Activated CD8-positive, alpha-beta memory T cell treated with anti-CD3 and anti-CD28 coated beads, Interleukin-2, amount 50 U/mL, for 48 hours (primary cell): ENCODE measurements at regions not wholly inside any gene's neighbourhood (a gene's known extent, or its start where the extent isn't known, plus 50 kb on each side); places are given as distances from the start of the nearest gene placed in this dataset.

ENCODE experiments used
- DNase-seq: peaks from one replicate; pipeline ENCODE4 v3.0.0-alpha.2; 2020

DNA sequence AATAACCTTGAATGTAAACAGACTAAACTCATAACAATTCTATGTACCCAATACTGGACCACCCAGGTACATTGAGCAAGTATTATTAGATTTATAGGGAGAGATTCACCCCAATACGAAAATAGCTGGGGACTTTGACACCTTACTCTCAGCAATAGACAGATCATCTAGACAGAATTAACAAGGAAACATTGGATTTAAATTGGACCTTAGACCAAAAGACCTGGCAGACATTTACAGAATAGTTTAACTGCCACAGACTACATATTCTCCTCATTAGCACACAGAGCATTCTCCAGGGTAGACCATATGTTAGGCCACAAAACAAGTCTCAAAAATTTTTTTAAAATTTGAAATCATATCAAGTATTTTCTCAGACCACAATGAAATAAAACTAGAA lies 397.4 kb downstream of the PIK3R1 start:
- no peak for DNase-seq

DNA sequence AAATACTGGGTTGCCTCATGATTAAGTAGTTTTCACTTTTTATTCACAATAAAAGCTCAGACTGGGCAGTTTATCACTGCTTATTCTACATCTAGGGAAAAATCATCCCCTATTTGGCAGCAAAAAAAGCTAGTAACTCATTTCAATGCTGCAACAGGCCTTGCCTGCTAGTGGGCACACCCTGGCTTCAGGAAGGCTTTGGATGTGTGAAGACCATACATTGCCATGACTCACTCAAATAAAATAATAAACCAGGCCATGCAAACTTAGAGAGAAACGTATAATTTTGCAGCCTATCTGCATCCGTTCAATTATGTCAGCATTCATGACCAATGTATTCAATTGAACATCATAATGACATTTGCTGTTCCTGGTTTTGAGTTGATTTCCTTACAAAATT lies 402.9 kb downstream of the PIK3R1 start:
- DNase-seq, result no peak

DNA sequence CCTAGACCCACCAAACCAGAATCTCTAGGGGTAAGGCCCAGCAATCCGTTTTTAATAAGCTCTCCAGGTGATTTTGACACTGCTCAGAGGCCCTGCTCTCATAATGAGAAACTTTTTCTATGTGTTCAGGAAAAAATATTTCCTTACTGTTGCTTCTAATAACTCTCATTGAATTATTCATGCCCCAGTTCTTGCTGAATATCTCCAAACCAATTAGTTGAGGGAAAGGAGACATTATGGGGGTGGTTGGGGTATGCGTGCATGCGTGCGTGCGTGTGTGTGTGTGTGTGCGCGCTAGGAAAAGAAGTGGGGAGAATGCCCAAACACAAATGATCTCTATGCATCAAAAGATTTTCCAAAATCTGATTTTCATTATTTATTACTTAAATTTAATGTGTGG lies 411.4 kb downstream of the PIK3R1 start:
- no peak for DNase-seq

DNA sequence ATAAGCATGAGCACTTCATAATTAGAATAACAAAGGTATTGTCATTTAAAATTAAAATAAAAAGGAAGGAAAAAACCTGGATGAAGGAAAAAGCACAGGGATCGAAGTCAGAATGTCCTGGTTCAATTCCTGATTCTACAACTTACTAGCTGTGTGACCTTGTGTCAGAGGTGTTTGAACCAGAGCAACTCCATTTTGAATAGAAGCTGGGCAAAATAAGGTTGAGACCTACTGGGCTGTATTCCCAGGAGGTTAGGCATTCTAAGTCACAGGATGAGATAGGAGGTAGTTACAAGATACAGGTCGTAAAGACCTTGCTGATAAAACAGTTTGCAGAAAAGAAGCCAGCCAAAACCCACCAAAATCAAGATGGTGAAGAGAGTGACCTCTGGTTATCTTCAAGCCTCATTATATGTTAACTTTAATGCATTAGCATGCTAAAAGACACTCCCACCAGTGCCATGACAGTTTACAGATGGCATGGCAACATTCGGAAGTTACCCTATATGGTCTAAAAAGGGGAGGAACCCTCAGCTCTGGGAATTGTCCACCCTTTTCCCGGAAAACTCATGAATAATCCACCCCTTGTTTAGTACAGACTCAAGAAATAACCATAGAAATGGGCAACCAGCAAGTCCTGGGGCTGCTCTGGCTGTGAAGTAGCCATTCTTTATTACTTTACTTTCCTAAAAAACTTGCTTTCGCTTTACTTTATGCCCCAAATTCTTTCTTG lies 412.7 kb downstream of the PIK3R1 start:
- DNase-seq, result no peak

DNA sequence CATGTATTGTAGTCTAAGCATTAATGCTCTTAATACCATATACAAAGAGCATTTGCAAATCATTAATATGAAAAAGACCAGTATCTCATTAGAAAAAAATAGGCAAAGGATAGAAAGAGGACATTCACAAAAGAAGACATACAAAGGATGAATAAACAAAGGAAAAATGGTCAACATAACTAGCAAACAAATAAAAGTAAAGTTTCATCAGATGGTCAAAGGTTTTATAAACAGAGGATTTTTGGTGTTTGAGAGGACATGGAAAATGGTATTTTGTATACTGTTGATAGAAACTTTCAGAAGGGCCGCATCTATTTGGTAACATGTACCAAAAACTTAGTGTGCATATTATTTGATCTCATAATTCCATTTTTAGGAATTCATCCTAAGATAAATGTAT lies 414.8 kb downstream of the PIK3R1 start:
- DNase-seq, result no peak

DNA sequence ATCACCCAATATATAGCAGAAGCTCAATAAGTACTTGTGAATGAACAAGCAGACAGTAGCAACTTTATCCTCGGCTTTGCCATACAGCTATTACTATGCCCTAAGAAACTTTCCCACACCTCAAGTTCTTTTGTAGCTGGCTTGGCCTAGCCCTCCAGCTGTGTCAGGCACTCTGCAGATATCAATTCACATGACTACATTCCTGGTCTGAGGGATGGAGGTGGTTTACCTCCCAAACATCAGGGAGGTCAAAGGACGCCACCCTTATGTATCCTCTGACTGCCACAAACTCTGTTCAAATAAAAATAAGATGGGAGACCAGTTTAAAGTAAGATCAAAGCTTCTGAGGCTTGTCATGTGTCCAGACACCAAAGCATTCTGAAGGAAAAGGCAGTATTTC lies 416.3 kb downstream of the PIK3R1 start:
- DNase-seq, result no peak

DNA sequence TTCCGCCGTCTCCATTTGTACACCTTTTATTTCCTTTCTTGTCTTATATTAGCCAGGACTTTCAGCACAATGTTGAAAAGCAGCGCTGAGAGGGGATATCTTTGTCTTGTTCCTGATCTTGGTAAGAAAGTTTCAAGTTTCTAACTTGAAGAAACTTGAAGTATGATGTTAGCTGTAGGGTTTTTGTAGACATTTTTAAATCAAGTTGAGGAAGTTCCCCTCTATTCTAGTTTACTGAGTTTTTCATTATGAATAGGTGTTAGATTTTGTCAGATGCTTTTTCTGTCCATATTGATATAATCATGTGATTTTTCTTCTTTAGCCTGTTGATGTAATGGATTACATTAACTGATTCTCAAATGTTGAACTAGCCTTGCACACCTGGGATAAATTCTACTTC lies 425.7 kb downstream of the PIK3R1 start:
- DNase-seq, result no peak

DNA sequence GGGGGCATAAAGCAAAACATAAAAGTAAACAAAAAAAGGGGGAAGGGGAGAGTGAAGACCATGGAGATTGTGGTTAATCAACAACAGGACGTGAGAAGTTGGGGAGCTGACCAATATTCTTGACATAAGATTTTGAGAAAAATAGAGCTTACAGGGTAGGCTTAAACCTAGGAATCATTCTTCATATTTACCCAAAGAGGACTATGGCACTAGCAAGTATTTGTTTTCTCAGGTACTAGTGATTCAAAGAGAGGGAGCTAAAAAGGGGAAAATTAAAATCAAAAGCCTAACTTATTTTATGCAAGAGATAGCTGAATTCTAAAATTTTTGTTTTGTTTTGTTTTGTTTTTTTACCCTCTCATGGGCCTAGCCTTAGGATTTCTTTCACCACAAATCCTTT lies 427.5 kb downstream of the PIK3R1 start:
- DNase-seq, result no peak

DNA sequence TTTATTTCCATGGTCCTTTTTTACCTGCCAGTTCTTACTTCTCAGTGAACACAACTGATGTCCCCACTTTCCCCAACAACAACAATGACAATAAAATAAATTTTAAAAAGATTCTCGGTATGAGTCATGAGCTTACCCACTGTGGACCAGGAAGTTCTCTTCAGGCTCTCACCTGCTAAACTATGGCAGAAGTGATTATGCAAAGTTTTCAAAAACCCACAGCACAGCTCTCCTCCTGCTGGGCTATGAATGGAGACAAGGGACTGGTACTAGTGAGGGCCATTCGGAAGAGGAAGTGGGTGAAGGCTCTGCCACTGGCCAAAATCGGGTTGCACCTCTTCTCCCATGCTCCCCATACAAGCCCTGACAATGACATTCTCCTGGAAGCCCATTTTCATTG lies 429.4 kb downstream of the PIK3R1 start:
- no peak for DNase-seq

DNA sequence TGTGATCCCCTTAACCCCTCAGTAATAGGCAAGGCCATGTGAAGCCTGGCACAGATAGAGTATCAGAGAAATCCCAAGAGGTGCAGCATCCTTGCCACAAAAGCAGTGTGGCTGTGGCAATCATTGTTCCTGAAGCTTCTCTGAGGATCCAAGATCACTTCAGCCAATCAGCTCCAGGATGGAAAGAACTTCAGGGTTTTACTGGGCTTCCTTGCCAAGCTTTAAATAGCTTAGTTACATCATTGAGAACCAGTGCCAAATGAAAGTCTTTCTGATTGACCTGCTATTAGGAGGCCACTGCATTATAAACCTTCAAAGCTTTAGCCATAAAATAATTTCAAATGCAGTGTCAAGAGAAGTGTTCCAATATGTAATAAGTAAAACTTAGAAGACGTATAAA lies 430.6 kb downstream of the PIK3R1 start:
- no peak for DNase-seq

DNA sequence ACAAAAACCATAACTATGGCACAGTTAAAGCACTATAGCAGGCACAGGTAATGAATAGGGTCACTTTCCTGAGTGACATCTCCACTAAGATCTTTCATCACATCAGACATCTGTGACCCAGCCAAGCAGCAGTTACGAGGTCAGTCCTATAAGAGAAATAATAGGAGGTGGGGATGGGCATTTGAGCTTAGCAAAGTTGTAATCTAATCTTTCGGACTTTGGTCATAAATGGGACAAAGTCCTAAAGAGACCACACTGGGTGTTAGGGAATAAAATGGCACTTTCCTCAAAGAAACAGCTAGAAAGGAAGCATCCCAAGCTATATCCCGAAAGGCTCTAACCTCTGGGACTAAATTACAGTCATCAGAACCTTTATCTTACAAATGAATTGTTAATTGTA lies 432.2 kb downstream of the PIK3R1 start:
- DNase-seq, result no peak

DNA sequence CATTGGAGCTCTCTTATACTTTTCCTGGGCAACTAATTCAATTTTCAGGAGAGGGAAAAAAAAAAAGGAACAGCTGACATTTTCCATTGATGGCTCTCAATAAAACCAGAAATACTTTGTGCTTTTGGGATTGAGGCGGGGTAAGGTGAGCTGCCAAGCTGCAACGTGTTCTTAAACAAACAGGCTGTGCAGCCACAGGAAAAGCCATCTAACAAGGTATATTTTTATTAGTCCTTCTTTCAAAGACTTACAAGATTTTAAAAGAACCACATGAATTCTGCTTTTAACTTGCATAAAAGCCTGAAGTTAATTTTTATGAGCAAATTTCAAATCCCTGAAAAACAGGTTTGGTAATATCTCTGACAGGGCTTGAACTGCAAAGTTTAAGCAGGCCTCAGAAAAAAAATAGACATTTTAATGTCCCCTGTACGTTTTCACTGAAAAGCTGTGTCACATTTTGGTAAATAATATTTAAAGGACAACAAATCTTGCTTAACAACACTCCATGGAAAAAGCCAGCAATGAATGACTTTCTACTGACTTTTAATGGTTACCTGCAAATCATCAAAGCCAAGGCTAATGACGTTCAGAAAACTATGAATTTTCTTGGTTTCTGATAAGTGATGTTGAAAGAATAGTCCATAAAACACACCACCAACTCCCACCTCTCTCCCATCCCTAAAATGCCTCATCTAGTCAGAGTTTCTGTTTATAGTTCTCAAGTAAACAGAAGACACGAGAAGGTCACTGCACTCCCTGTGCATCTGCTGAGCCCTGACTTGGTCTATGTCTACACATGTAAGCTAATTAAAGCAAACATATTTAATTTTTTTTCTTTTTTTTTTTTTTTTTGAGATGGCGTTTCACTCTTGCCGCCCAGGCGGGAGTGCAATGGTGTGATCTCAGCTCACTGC lies 433.6 kb downstream of the PIK3R1 start:
- no peak for DNase-seq

DNA sequence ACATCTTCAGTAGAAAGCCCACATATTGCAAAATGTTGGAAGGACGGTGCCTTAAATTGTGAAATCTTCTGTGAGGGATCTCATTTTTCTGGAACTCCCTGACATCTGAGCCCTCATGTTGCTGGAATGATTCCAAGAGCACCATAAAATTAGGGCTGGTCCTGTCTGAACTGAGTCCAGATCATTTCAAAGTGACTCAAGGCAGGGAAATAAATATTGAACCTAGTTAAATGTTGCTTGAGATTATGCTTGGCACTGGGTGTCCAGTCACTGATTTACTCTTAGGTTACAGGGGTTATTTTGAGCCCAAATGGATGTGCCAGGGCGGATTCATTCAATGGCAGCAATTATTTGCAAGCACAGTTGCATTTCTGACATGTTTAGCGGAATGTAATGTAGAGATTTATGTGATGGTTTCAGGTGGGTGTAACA lies 437.0 kb downstream of the PIK3R1 start:
- DNase-seq, result no peak

DNA sequence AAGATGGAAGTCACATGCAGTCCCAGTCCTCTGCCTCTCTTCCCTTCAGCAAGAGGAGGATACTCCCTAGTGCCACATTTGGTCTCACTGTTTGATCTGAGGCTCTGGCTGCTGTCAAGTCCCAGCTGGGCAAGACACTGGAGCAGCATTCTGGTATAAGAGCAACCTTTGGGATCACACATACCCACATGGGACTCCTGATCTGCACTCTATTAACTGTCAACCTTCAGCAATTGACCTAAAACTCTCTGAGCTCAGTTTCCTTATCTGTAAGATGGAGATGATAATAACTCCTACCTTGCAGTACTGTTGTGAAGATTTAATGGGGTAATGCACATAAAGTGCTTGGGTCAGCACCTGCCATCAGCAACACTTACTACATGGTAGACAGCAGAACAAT lies 437.9 kb downstream of the PIK3R1 start:
- no peak for DNase-seq

DNA sequence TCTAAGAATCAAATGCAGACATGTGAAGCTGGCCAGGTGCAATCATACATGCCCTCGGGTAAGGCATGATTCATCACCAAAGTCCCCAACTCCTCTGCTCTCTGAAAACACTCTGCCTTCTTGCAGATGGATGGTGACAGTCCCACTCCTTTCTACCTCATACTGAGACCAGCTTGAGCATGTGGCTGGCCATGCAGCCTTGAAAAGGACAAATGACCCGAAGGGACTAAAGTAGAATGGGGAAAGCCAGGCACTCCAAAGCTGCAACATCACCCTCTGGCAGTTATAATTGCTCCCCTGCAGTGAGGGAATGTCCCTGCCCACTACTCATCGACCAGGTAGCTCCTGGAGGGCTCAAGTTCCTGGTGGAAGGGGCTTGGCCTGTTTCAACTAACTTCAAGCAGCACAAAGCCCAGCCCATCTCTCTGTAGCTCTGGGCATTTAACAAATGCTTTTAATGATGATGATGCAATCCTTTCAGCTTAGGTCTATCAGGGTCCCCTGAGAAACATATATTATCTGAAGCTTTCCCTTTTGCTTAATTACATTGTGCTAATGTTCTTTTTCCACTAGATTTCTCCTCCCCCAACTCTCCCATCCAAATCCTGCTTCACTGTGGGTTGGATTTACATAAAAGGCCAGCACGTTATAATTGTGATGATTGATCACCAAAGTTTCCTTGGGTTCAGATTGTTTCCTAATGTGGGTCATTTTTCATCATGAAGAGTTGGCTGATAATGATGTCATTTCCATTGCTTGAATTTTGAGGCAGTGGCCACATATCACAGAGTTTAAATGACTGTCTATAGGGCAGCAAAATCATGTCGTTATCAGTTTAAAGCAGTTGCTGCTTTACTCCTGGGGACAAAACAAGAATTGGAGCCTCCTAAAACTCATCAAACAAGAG lies 436.5 kb upstream of the SLC30A5 start:
- no peak for DNase-seq

DNA sequence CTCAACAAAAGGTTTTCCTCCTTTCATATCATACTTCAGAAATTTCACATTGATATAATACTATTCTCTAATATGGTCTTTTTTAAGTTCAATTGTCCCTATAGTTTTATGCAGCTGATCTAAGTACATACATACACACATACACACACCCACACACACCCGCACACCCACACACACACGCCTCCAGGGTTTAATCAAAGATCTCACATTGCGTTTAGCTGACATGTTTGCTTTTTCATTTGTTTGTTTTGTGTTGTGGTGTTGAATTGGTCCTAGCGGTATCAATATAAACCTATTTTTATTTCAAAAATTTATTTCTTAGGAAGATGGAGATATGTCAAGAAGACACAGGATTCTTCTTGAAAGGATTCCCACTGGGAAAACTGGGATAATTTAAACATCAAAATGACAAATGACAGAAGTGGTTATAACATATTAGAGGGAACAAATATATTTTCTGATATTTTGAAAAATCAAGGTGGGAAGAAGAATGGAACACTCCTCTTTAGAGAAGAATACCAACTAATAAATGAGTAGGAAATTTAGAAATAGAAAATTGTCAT lies 434.9 kb upstream of the SLC30A5 start:
- DNase-seq, result no peak

DNA sequence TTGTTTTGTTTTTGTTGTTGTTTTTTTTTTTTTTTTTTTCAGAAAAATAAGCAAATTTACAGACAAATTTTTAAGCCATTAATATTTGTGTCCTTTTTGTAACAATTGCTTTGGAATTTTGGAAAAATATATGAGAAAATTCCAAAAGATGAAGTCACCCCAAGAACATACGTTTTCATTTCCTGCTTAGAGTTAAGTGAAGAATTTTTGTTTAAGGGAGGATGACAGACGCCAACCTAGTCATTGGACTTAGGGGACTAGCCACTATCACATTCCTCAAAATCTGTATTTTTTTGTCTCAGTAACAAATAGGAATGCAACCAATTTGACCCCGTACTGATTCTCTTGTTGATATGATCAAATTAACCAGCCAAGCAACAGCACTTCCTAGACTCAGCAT lies 433.9 kb upstream of the SLC30A5 start:
- DNase-seq, result no peak

DNA sequence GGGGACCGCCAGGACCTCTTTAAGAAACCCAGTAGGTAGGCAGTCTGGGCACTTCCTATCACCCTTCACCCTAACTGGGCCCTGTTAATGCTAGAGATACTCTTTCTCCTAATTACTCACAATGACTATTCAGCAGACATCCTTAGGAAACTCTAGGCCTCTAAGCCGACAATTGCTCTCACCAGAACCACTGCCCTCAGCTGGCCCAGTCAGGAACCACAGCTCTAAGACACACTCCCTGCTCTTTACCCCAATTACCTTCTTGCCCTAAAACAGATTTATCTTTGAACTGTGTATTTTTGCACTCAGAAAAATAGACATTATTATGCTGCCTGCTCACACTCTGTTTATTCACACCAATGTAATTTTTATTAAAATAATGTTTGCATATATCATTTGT lies 432.6 kb upstream of the SLC30A5 start:
- no peak for DNase-seq

DNA sequence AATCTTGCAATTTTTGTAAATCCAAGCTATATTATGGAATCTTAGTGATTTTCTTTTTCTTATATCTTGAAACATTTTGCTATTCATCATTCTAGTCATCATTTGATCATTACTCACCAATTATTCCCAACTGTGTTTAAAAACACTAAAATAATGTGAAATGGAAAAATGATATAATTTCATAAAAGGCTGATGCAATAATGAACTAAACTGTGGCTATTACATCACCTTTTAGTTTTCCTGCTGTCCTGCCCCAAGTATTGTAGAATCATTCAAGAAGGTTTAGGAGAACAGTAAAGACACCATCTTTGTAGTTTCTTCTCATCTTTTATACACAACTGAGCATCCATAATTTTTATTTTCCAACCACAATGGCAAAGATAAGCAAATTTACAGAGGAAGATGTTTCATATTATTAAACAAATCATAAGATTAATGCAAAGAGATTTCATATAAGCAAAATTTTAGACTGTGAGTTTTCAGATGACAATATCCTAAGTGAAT lies 431.0 kb upstream of the SLC30A5 start:
- no peak for DNase-seq

DNA sequence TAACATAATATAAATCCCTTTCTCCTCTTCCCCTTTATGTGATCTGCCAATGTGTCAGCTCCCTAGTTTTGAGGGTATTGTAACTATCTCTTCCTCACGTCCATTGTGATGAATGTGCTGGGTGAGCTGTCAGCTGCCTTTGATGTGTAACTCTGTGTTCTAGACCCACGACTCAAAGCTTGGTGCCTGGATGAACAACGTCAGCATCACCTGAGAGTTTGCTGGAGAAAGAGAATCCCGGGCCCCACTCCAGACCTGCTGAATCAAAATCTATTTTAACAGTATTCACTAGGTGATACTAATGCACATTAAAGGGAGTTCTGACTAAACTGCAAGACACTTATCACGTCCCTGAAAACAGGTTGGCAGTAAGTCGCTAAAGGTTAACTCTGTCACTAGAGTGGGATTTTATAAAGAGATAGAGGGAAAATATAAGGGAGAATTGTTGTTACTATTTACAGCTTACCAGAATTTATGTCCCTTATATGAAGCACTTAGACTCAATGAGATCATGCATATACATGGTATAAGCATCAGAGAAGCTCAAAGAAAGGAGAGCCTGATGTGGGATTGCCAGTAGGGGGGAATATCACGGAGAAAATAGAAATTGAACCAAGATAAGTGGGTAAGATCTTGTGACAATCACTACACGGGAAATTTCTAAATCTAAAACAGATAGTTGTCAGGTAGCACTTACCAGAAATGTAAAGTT lies 423.8 kb upstream of the SLC30A5 start:
- DNase-seq, result no peak

DNA sequence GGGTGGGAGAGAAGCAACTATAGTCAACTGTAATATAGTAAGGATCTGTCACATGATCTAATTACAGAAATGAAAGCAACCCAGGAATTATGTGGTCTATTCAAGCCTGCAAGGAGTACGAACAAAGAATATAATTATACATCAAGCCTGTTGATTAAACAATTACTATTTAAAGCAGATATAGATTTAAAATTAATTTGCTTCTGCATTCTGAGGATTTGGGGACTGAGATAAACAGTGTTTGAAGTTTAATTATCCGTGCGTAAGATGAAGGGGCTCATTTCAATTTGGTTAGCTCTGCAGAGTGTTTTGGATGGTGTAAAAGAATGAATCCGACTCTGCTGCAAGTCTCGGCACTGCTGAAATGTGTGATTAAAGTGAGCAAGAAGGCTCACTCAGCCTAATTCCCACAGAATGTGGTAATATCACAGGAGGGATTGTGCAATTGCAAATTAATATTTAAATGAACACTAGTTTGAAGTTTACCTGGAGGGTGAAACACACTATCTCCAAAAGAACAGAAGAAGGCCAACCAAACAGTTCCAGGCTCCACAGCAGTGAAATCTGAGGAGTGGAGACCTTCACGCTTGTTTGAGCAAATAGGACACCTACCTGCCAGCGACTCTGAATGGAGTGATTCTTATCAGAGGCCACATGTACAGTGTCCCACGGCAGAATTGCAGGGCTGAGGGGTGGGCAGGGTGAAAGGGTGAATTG lies 420.6 kb upstream of the SLC30A5 start:
- DNase-seq, result no peak

DNA sequence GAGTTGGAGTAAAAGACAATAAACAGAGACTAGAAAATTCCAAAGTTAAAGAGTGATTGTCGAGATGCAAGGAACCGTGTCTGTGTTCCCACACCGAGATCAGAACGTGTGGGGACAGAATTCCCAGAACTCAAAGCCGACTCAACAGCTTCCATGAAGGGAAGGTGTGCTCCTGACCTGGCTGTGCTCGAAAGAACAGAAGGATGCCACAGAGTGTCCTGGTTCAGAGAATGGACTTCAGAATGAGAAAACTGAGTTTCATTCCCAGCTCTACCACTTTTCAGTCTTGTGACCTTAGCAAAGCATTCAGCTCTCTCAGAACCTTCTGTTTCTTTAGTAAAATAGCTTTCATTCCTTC lies 420.0 kb upstream of the SLC30A5 start:
- DNase-seq, result no peak
